Fibroblast of the aortic adventitia (primary cell): ENCODE measurements at regions not wholly inside any gene's neighbourhood (a gene's known extent, or its start where the extent isn't known, plus 50 kb on each side); places are given as distances from the start of the nearest gene placed in this dataset.

Experiments used
- DNase-seq: peaks from one replicate; pipeline ENCODE4 v3.0.0-alpha.2; 2010; ENCODE audit warnings: low read depth
- H3K4me3 ChIP-seq: 2 replicates; pipeline ENCODE4 v1.5.1; 2011; ENCODE audit warnings: low read depth, mild to moderate bottlenecking, control low read depth, low read length, moderate library complexity
- TF ChIP-seq, protein P1 (sequence below): IDR thresholded peaks from 2 replicates; pipeline ENCODE4 v1.5.1; 2011; ENCODE audit warnings: mild to moderate bottlenecking, low read length, control low read depth, inconsistent platforms; ENCODE audit not compliant: insufficient read depth

DNA sequence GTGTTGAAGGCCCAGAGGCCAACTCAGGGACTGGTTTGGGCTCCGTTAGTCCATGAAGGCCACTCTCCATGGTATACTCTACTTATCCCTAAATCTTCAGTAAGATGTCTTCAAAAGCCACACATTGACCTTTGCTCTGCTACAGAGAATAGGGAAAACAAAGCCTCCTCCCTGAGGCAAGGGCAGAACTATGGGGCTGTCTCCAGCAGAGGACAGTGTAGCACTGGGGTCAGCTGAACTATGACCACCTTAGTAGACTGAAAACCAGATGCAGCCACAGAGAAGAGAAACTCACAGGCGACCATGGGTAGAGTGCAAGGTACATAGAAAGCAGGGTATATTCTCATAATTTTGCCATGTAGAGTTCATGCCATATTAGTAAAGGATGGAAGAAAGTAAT, 587.4 kb downstream of the LMO7 start:
- TF ChIP-seq, protein P1, sequence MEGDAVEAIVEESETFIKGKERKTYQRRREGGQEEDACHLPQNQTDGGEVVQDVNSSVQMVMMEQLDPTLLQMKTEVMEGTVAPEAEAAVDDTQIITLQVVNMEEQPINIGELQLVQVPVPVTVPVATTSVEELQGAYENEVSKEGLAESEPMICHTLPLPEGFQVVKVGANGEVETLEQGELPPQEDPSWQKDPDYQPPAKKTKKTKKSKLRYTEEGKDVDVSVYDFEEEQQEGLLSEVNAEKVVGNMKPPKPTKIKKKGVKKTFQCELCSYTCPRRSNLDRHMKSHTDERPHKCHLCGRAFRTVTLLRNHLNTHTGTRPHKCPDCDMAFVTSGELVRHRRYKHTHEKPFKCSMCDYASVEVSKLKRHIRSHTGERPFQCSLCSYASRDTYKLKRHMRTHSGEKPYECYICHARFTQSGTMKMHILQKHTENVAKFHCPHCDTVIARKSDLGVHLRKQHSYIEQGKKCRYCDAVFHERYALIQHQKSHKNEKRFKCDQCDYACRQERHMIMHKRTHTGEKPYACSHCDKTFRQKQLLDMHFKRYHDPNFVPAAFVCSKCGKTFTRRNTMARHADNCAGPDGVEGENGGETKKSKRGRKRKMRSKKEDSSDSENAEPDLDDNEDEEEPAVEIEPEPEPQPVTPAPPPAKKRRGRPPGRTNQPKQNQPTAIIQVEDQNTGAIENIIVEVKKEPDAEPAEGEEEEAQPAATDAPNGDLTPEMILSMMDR = peak; percentile 34
- no peak overlapping the region for H3K4me3 ChIP-seq
- peak; percentile 11 for DNase-seq

DNA sequence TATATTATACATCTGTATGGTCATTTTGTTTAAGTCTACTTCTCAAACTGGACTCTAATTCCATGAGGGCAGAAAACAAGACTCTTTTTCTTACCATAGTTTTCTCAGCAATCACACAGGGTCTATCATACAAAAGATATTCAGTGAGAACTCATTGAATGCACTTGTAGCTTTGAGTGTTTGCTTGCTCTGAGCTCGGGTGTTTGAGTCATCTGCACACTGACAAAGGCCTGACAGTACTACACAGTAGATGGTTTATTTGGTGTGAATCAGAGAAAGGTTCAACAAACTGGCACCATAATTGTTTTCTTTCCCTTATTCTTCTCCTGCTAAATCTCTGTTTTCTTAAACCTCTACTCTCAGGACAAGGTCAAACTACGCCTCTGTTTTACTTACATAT, 586.4 kb downstream of the LMO7 start:
- DNase-seq = no peak
- H3K4me3 ChIP-seq = no peak overlapping the region
- TF ChIP-seq, protein P1 = no peak

DNA sequence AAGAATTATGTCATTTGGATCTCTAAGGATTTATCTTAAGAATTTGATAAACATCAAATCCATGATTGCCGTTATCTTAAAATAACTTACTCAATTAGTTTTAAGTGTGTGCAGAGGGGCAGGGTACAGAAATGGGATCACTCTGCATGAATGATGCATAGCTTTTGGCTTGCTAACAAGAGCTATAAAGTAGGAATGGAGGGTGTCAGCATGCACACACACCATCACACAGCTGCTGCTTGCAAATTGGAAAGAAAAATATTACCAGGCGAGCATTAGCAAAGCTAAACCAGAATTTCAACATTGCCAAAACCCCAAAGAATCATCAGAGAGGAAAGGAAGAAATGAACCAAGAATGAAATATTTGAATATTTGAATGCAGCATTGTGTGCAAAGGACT, 580.6 kb downstream of the LMO7 start:
- DNase-seq = peak; percentile 34

DNA sequence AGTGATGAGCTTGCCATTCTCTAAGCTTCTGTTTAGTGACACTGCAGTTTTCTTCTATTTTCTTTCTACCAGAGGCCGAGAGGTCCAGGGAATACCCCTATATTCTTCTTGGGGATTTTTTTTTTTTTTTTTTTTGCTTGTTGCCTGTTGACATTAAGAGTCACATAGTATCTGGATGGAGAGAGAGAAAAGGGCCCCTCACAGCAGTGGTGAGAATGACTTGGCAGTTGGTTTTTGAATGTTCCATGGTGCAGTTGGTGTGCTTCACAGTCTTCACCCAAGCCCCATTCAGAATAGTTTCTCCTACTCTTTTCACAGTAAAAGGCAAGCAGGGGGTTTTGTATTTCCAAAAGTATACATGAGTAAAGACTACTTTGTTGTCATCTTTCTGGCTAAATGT, 577.9 kb downstream of the LMO7 start:
- H3K4me3 ChIP-seq = no peak overlapping the region
- TF ChIP-seq, protein P1 = no peak
- DNase-seq = no peak

More for the DNA sequence above, 580.6 kb downstream of the LMO7 start:
- TF ChIP-seq, protein P1 = no peak
- no peak overlapping the region for H3K4me3 ChIP-seq

DNA sequence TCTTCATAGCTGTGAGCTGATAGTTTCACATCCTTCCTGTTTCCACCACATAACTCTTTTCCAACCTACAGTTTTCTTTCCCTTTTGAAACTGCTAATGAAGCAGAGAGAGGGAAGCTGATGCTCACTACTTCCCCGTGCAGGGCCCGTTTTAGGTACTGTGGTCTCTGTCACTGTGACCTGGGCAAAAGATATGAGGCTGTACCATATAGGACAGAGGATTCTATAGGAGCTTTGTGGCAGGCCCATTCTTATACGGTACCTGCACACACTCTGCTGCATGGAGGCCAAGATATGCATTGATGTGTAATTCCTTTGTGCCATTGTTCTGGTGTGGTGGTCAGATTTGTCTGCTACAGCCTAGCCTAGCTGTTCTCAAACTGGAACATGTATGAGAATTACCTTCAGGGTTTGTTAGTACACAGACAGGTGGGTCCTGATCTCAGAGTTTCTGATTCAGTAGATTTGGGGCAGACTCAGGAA, 577.3 kb downstream of the LMO7 start:
- TF ChIP-seq, protein P1 = no peak
- no peak for DNase-seq

DNA sequence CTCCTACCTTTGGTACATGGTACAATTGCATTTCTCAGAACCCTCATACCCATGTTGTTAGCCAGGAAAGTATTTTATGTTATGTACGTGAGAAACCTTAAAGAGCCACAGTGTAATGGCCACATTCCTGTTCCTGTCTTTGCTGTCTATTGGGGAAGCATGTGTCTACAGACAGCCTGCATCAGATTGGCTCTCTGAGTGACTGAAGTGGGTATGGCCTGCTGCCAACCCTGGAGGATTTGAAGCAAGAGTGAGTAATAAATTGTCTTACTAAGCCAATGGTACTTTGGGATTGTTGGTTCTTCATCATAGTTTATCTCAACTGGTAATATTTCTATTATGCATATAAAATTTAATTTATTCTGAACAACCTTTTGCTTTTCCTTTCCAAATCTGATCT, 574.1 kb downstream of the LMO7 start:
- no peak overlapping the region for H3K4me3 ChIP-seq
- TF ChIP-seq, protein P1 = no peak

More for the DNA sequence above, 577.3 kb downstream of the LMO7 start:
- H3K4me3 ChIP-seq = no peak overlapping the region

DNA sequence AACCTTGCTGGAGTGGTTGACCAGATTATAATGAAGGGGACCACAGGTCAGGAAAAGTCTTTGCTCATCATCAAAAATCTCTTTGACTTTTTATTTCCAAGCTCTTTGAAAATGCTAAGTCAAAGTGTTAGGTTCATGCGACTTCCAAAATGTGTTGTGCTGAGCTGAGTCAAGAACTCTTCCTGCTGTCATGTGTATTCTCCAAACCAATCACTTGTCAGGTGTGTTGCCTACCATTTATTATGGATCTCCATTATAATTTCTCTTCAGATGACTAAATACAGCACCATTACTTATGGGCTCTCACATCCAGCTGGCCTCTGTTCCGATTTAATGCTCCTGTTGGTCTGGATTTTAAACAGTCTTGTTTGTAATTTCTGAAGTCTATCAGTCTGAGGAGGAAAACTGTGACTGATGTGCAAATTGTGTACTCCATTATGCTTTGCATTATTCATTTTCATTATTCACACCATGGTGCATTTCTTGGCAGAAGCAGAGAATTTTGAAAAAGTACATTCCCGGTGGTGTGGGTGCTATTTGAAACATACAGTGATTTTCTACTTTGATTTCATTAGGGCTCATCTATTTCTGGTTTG, 562.5 kb downstream of the LMO7 start:
- no peak overlapping the region for H3K4me3 ChIP-seq
- TF ChIP-seq, protein P1 = no peak

More for the DNA sequence above, 574.1 kb downstream of the LMO7 start:
- DNase-seq = no peak

More for the DNA sequence above, 562.5 kb downstream of the LMO7 start:
- no peak for DNase-seq
